Fibroblast of peridontal ligament (primary cell): ENCODE measurements at regions not wholly inside any gene's neighbourhood (a gene's known extent, or its start where the extent isn't known, plus 50 kb on each side); places are given as distances from the start of the nearest gene placed in this dataset.
"Not testable (repeated sequence)": the region's sequence is repeated elsewhere in the genome, so short reads cannot be mapped to it uniquely, and the experiment has no call there.

ENCODE experiments used
- DNase-seq: peaks from one replicate; pipeline ENCODE4 v3.0.0-alpha.2; 2010; ENCODE audit errors: extremely low read depth

DNA sequence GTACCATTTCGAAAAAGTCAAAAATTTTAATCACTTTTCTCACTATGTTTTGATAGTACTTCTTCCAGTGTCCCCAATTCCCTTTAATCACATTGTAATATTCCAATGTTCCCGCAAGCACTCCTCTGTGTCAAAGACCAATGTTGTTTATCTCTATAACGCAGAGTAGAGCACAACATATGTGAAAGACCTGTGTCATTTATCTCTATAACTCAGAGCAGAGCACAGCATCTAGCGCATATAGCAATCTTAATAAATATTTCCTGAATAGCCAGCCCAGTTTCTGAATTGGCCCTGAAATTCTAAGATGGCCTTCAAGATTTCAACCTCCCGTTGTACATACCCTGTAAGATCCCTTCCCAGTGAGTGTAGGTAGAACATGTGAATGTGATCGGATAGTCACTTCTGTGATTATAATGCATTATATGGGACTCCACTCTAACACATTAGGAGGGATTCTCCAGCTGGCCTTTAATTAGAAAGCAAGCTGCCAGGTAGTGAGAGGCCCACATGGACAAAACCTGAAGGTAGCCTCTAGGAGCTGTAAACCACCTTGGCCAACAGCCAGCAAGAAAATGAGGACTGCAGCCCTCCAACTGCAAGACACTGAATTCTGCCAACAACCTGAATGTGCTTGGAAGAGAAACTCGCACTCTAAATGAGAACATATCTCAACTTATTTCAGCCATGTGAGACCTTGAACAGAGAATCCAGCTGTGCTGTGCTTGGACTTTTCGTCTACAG lies 238.8 kb upstream of the SYT10 start:
- DNase-seq, result no peak

DNA sequence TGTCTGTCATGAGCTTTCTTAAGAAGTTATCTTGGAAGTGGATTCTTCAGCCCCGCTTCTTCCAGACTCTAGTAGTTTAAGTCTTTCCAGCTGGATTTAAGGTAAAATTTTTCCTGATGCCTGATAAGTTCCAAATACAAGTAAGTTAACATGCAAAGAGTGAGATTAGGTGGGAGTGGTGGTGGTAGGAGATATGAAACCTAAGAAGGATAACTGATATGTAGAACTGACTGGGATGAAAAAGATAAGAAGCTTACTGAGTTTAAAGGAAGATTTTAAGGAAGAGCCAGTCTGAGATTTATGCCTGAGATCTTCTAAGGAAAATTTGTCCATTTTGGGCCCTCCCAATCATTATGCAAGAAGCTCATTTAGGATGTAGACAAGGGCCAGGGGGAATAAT lies 250.9 kb upstream of the SYT10 start:
- DNase-seq, result no peak

DNA sequence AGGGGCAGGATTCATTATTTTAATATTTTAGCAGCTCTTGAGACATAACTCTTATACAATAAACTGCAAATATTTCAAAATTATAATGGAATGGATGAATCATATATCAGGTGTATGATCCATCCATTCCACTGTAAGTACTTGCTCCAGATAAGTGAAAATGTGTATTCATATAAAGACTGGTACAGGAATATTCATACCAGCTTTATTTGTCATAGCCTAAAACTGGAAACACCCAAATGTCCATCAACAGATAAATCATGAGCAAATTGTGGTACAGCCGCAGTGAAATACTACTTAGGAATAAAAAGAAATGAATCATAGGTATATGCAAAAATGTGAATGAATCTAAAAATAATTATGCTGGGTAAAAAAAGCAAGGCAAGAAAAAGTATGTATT lies 263.6 kb upstream of the SYT10 start:
- DNase-seq, result no peak

DNA sequence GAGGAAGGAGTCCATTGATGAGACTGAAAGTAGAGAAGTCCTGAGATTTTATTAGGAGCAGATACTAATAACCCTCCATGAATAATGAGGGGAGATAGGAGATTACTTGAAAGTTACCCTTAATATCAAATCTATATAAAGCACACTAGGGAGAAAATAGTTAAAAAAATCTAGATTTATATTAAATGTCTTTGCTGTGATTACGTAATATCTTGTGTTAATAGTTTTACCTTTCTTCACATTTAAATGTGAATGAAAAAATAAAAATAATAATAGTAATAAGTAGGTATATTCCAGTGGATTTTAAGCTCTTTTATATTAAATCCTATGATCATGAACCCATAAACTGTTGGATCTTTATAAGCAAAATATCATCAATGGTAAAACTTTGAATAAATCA lies 267.3 kb upstream of the SYT10 start:
- no peak for DNase-seq

DNA sequence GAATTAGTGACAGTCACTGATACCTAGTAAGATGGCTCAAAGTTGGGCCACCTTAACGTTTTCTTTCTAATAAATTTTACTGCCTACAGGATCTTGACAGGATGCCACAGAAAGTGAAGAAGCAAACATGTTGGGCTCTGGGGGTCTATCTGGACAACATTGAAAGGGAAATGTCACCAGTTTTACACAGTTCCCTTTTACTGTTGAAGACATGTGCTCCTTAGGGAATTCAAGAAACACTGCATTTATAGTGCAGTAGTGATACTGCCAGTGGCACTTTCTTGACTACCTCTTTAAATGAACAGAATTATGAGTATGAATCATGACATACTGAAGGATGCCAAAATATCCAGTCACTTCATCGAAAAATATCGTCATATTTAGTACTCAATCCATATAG lies 269.3 kb upstream of the SYT10 start:
- no peak for DNase-seq

DNA sequence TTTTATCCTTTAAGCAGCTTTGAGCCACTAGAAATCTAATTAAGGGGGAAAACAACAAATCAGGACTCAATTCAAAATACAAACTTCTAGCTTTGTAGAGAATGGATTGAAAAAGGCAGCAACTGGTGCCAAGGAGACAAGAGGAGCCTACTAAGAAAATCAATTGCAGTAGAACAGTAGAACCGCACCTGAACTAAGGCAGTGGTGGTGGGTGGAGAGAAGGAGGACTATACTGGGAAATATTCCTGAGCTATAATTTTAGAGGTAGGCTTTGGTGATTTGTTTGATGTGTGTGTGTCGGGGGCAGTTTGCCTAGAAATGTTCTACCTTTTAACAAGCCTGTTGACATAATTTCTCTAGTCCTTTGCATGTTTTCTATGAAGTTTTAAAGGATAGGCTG lies 270.9 kb upstream of the SYT10 start:
- no peak for DNase-seq

DNA sequence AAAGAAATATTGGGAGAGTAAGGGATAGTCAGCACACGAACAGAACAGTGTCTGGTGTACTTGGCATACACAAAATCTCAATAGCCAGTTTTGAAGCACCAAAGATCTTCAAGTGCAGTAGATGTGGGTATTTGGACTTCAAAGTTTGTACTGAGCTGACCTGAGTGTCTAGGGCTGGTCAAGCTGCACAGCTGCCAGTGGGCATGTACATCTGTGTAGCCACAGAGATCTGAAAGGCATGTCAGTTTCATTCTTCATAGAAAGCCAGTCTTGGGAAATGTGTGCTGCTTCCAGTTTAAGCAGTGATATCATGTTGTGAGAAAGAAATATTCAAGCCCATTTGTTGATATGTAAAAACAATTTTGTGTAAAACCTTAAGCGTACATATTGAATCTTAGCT lies 279.0 kb upstream of the SYT10 start:
- DNase-seq, result no peak

DNA sequence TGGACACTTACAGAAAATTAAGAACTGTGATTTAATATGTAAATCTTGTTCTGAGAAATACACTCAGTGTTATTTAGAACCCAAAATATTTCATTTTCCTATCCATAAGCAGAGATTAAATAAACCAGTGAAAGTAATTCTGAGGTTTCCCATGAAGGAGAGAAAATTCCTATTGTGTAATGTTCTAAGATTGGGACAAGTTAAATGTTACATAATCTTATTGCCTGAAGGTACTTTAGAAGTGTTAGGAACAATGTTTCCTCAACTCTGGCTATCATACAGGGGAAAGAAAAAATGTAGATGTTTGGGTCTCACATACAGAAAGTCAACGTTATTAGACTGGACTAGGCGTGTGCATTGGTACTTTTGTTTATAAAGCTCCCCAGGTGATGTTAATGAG lies 281.9 kb upstream of the SYT10 start:
- no peak for DNase-seq

DNA sequence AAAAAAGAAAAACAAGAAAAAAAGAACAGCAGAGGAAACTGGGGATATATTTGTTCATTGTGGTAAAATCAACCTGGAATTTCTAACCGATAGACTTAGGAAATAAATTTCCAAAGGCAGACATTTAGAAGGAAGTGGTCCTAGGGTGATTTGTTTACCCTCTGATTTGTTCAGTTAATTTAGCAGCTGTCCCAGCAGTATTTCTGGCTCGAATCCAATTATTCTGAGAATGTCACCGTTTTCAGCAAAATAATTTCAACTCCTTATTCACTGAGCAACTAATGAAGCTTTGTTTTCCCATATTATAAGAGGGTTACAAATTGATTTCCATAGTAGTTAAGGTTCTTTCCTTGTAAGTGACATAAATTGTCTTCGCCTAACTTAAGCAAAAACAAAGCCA lies 285.2 kb upstream of the SYT10 start:
- DNase-seq, result no peak

DNA sequence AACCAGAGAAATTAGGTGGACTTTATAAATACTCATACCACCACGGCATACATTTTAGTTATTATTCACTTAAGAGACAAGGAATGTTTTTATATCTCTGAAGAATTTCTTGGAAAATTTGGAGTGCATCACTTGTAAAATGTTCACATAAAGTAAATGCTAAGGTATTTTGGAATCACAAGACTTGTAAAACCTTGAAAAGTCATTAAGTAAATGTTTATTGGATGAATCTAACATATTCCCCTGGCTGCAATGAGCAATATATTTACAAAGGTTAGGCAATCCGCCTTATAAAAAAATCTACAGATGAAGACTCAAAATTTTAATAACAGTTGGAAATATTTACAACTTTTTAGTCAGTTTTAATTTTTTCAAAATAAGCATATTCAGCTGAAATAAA lies 287.4 kb upstream of the ALG10 start:
- DNase-seq, result no peak

DNA sequence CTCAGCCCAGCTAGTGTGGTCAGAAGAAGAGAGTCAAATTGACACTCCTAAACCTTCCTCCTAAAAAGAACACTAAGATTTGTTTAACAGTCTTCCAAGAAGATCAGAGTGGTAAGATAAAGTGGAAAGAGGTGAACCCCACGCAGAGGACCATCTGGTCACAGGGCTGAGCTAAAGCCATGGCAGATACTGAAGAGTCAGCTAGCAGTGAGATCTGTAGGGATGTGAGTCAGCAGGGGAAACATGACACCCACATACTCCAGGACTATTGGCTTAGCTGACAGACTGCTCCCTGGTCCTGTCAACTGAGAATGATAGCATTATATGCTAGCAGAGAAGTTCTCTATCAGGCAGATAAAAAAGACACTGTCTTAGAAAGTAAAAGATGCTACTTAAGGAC lies 269.4 kb upstream of the ALG10 start:
- no peak for DNase-seq

DNA sequence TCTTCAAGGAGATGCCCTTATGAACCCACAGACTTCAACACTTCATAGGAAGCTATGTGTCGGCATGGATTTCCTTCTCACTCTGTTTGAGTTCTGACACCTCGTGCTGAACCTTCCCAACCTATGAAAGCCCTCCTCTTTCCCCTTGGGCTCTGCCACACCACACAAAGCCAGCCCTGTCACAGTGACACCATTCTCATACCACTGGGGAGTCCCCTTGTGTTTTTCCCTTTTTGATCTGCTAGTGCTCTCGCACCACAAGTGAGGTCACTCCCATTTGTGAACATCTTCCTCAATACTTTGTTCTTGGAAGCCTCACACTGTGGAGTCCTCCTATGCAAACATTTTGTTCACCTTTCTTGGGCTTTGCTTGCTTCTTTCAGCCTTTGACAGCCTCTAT lies 264.6 kb upstream of the ALG10 start:
- DNase-seq, result no peak

DNA sequence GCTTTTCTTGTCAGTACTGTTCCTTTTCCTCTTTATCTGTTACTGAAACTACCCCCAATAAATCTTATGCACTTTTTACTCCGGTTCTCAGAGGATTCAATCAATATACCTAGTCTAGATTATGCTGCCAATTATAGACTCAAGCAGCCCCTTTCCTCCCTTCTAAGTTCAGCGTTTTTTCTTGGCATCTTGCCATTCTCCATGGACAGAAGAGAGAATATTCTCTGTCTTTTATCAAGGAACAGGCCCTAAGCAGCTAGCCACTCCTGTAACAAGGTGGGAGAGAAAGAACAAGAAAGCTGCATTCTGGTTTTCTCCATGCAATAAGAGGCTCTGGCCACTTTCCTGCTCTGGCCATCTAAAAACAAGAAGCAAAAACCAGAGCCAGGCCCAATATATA lies 263.0 kb upstream of the ALG10 start:
- DNase-seq, result no peak

DNA sequence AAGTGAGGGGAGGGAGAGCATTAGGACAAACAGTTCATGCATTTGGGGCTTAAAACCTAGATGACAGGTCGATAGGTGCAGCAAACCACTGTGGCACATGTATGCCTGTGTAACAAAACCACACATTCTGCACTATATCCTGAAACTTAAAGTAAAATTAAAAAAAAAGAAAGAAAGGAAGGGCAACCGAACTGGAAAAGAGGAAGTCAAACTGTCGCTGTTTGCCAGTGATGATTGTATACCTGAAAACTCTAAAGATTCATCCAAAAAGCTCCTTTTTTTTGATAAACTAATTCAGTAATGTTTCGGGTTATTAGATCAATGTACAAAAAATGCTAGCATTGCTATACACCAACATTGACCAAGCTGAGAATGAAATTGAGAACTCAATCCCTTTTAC lies 259.0 kb upstream of the ALG10 start:
- DNase-seq, result no peak

DNA sequence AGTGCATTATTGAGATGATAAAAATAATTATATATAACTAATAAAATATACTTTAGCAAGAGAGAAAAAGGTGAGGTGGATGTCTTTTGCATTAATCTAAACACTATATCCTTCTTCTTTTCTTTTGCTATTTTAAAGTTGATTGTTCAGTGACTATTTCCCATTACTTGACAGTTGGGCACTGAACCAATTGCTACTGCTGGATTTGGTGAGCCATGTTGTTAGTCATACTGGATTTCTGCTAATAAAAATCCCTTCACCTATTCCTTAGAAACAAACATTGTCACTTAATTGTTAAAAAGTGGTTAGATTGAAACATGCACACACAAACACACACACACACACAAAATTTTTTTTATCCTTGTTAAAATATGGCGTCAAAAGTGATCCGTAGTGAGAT lies 251.6 kb upstream of the ALG10 start:
- no peak for DNase-seq

DNA sequence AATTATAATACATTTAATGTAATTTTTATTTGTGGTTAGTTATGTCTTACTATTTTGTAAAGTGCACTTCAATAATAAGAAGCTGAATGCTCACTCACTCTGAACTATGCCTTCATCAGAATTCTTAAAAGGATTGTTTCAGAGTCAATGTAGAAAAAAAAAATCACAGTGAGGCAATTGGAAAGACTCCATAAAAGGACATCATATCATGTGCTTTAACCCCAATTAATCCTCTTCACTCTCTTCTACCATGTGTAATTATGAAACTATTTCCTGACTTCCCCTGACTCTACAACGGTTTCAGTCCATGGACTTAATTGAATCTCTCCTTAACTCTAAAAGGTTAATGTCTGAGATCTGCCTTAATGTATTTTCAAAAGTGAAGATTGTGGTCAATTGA lies 250.4 kb upstream of the ALG10 start:
- no peak for DNase-seq

DNA sequence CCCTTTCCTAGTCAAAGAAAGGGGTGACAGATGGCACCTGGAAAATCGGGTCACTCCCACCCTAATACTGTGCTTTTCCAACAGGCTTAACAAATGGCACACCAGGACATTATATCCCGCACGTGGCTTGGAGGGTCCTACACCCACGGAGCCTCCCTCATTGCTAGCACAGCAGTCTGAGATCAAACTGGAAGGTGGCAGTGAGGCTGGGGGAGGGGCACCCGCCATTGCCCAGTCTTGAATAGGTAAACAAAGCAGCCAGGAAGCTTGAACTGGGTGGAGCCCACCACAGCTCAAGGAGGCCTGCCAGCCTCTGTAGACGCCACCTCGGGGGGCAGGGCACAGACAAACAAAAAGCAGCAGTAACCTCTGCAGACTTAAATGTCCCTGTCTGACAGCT lies 249.2 kb upstream of the ALG10 start:
- DNase-seq, result not testable (repeated sequence)

DNA sequence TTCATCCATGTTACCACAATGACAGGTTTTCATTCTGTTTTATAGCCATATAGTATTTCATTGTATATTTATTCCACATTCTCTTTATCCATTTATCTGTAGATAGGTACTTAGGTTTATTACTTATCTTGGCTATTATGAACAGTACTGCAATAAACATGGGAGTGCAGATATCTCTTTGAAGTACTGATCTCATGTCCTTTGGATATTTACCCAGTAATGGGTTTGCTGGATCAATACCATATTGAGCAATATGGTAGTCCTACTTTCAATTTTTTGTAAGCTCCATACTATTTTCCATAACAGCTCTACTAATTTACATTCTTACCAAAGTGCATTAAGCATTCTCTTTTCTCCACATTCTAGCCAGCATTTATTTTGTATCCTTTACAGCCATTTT lies 235.8 kb upstream of the ALG10 start:
- no peak for DNase-seq

DNA sequence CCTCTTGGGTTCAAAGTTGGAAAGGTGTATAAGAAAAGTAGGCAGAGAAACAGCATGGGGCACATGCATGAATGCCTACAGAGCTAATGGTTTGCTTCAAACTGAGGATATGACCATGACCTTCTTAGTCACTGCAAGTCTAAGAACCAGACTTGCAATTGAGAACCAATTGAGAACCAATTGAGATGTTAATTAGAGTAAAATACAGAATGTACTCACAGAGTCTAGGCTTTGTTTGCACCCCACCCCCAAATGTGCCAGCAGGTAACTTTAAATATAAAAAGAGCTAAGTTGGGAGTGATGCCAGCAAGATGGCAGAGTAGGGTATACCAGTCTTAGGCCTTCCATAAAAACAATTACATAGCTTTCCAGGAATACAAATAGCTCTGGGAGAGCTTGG lies 227.3 kb upstream of the ALG10 start:
- DNase-seq, result no peak

DNA sequence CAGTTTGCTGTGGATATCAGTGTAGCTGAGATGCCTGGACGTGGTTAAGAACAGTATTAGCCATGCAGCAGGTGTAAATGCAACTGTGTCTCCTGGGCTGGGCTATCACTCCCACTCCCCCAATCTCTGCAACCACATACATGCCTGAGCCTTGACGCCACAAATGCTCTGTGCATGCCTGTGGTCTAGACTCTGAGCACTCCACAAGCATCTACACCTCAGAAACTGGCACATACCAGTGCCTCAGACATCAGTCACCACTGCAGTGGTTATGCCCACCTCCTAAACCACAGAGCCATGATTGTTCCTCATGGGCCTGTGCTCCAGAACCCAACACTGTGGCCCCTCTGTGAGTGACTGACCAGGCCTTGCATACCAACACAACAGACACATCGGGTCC lies 226.8 kb upstream of the ALG10 start:
- DNase-seq, result no peak

DNA sequence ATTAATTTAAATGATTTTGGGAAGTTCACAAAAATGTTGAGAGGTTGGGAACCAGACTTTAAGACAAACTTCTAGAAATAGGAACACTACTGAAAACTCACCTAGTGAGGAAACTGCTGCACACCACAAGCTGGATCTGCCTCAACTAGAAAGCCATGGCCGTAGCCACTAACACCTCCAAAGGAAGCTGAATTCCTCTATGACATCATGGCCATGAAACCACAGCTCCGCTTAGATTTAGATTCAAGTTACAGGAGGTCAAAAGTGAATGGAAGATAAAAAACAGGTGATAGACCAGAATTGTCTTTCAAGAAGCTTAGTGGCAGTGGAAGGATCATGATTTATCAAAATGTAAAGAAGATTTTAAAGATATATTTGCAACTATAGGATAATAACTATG lies 208.8 kb upstream of the ALG10 start:
- no peak for DNase-seq

DNA sequence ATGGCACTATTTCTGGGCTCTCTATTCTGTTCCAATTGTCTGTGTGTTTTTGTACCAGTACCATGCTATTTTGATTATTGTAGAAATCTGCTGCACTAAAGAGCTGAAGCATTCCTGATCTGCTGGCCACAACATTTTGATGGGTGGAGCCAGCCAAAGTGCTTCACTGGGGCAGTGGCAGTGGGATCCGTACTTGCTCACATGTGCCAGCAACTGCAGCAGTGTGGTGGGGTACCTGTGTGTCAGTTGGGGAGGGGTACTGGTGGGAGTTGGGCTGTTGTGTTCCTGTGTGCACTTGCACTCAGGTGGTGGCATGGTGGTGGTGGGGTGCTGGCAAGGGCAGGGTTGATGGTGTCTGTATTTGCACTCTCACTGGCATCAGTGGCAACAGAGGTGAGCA lies 204.6 kb upstream of the ALG10 start:
- DNase-seq, result no peak

DNA sequence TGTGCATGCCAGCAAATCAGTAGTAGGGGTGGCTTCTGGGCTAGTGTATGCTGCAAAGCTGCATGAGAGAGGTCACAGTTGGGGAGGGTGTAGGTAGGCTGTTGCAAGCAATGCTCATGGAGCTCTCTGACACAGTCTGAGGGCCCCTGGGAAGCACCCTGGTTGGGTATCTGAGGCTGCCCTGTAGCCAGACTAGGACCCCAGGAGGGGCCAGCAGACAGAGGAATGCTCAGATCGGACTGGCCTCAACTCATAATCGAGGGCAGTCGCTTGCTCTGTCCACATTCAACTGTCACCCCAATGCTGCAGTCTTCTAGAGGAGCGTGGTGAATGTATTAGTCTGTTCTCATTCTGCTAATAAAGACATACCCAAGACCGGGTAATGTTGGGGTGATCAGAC lies 204.0 kb upstream of the ALG10 start:
- no peak for DNase-seq

DNA sequence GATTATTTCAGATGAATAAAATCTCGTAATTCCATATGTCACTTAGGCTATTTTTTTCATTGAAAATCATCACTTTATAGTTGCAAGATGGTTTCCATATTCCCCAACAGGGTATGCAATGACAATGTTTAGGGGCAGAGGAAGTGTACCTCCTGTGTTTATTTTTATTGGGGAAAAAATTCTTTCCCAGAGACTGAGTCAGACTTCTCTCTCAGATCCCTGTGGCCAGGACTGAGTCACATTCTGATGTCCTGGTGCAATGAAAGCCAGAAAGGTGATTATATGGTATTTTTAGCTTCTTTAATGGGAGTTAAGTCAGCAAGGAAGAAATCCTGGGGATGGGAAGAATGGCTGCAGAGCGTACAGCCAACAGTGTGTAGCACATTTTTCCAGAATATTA lies 196.9 kb upstream of the ALG10 start:
- no peak for DNase-seq
